Stimulated activated CD4-positive, alpha-beta T cell treated with anti-CD3 and anti-CD28 coated beads, Interleukin-1b, Interleukin-23, amount 100 ng/mL, for 4 hours (primary cell): ENCODE measurements at regions not wholly inside any gene's neighbourhood (a gene's known extent, or its start where the extent isn't known, plus 50 kb on each side); places are given as distances from the start of the nearest gene placed in this dataset.
"Not testable (repeated sequence)": the region's sequence is repeated elsewhere in the genome, so short reads cannot be mapped to it uniquely, and the experiment has no call there.

ENCODE experiments used
- DNase-seq, 2 donors: peaks; one replicate each; pipeline ENCODE4 v3.0.0-alpha.2; 2020; ENCODE audit warnings: low read depth in 2 of 2

- DNase-seq = no peak
Observed at GRCh38 chr1:38670544-38671122, 188.9 kb downstream of the RRAGC start.

- DNase-seq = no peak
Observed at GRCh38 chr1:38667626-38668025, 191.9 kb downstream of the RRAGC start.

- no peak for DNase-seq
Observed at GRCh38 chr1:38662126-38662525, 197.4 kb downstream of the RRAGC start.

- DNase-seq = no peak
Observed at GRCh38 chr1:38658883-38659282, 200.7 kb downstream of the RRAGC start.

- no peak for DNase-seq
Observed at GRCh38 chr1:38657873-38658272, 201.7 kb downstream of the RRAGC start.

GRCh38 chr1:38657207-38657840 is 202.2 kb downstream of the RRAGC start:
- DNase-seq = no peak

DNA sequence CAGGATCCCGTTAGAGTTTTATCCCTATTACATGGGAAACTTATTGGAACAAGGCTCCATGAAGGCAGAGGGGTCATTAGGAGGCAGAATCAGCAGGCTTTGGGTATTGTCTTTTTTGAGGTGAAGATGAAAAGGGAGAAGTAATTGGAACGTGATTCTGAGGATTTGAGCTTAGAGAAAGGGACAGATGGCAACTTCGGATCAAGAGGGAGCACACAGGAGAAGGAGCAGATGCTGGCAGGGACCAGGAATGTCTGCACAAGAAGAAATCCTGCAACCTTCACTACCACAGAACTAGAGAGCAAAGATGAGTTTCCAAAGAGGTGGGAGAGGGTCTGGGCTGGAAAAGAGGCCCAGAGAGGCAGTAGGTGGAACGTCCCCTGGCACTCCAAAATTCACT is 202.8 kb downstream of the RRAGC start:
- DNase-seq = no peak

- DNase-seq = no peak
Observed at GRCh38 chr1:38652217-38652616, 207.4 kb downstream of the RRAGC start.

- no peak for DNase-seq
Observed at GRCh38 chr1:38651669-38652068, 207.9 kb downstream of the RRAGC start.

DNA sequence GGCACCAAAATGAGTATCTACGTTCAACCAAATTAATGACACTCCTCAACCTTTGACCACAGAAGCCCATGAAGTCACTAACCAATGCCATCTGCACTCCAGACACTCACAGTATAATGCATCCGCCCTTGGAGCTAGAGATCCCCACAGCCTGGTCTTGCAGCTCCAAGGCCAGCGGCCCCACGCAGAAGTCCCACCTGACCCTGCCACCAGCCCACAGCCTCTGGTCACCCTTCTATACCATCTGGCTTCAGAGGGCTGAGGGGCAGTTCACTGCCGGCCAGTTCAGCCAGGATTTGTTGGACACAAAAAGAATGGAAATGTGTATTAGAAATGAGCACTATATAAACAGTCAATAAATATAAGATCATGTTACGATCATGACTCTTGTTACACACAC is 211.2 kb downstream of the RRAGC start:
- DNase-seq = no peak

DNA sequence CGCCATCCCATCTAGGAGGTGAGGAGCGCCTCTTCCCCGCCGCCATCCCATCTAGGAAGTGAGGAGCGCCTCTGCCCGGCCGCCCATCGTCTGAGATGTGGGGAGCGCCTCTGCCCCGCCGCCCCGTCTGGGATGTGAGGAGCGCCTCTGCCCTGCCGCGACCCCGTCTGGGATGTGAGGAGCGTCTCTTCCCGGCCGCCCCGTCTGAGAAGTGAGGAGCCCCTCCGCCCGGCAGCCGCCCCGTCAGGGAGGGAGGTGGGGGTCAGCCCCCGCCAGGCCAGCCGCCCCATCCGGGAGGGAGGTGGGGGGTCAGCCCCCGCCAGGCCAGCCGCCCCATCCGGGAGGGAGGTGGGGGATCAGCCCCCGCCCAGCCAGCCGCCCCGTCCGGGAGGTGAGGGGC is 212.2 kb downstream of the RRAGC start:
- not testable (repeated sequence) for DNase-seq

GRCh38 chr1:38644092-38644491 is 215.5 kb downstream of the RRAGC start:
- DNase-seq = no peak

- no peak for DNase-seq
Observed at GRCh38 chr1:38641661-38642060, 217.9 kb downstream of the RRAGC start.

DNA sequence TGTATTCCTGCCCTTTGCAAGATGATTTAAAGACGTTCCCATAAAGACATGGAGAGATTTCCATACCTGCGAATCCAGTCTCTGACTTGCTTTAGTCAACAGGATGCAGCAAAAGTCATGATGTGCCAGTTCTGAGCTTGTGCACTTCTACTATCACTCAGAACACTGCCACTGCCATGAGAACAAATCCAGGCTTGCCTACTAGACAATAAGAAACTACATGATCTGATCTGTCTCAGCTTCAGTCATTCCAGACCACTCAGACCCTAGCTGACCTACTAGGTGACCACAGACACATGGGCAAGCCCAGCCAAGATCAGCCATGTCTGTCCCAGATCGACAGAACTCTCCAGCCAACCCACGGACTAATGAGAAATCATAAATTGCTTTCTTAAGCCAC is 219.2 kb downstream of the RRAGC start:
- no peak for DNase-seq

DNA sequence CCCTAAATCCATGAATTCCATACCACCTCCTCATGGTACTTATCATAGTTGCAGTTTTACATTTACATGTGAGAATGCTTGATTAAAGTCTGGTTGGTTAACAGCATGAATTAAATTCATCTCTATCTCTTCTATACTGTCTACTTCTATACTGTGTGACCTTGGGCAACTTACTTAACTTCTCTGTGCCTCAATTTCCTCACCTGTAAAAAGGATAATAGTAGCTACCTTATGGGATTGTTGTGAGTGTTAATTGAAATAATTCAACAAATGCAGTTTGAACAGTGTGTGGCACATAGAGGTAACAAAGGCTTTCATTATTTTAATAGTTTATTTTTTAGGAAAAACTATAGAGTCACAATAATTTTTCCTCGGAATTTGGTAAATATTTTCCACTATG is 231.3 kb downstream of the RRAGC start:
- no peak for DNase-seq

- no peak for DNase-seq
Observed at GRCh38 chr1:38625939-38626338, 233.6 kb downstream of the RRAGC start.

GRCh38 chr1:38624336-38625039 is 235.1 kb downstream of the RRAGC start:
- no peak for DNase-seq

GRCh38 chr1:38623529-38623928 is 236.0 kb downstream of the RRAGC start:
- DNase-seq = no peak

DNA sequence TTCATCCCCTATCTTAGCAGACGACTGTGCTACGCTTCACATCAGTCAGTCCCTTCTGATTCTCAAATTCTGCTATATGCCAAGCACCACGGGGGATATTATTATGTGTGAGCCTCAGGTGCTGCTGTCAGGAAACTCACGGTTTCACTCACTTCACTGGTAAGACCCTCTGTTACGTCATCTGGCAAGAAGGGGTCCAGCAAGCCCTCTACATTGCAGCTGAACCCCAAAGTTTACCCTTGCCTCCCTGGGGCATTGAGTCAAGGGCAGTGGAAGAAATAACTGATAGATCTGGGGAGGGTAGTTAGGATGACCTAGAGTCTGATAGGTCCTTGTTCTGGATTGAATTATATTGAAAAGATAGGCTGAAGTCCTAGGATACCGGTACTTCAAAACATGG is 237.4 kb downstream of the RRAGC start:
- no peak for DNase-seq

- DNase-seq = no peak
Observed at GRCh38 chr1:38616846-38617245, 242.7 kb downstream of the RRAGC start.

GRCh38 chr1:38615680-38616079 is 243.9 kb downstream of the RRAGC start:
- DNase-seq = no peak

- DNase-seq = no peak
Observed at GRCh38 chr1:38614861-38615260, 244.7 kb downstream of the RRAGC start.

GRCh38 chr1:38613996-38614395 is 245.6 kb downstream of the RRAGC start:
- DNase-seq = no peak
